OCI-LY3 (cell line): ENCODE measurements at regions not wholly inside any gene's neighbourhood (a gene's known extent, or its start where the extent isn't known, plus 50 kb on each side); places are given as distances from the start of the nearest gene placed in this dataset.

Source experiments
- H2AFZ ChIP-seq: fragments of 200-600, 300-600 bp; shearing (Covaris generic); 2 replicates; pipeline ENCODE4 v1.6.0; 2014; ENCODE audit warnings: antibody characterized with exemption, low read depth, low read length
- H3K27ac ChIP-seq: fragments of 200-600, 300-600 bp; sonication (generic); 2 replicates; pipeline ENCODE4 v1.5.1; 2014; ENCODE audit warnings: mild to moderate bottlenecking, low read length, moderate library complexity, mixed read lengths
- H3K27me3 ChIP-seq: fragments of 200-600, 300-600 bp; sonication (generic); 2 replicates; pipeline ENCODE4 v1.6.1; 2014; ENCODE audit warnings: low read depth, low read length, mixed read lengths
- H3K36me3 ChIP-seq: fragments of 200-600, 300-600 bp; sonication (generic); replicated peaks from 2 replicates; pipeline ENCODE3; 2014; ENCODE audit warnings: low read depth, low read length, mixed read lengths
- H3K4me1 ChIP-seq: fragments of 300-600, 200-600 bp; sonication (generic); 2 replicates; pipeline ENCODE4 v1.6.1; 2014; ENCODE audit warnings: low read length, mixed read lengths
- H3K4me2 ChIP-seq: fragments of 200-600, 300-600 bp; sonication (generic); 2 replicates; pipeline ENCODE4 v1.6.1; 2014; ENCODE audit warnings: low read length, mixed read lengths
- H3K4me3 ChIP-seq: fragments of 300-600, 200-600 bp; sonication (generic); 2 replicates; pipeline ENCODE4 v1.5.1; 2014; ENCODE audit warnings: antibody characterized with exemption, mild to moderate bottlenecking, low read length, moderate library complexity
- H3K79me2 ChIP-seq: fragments of 300-600, 200-600 bp; shearing (Covaris generic); 2 replicates; pipeline ENCODE4 v1.6.1; 2014; ENCODE audit warnings: mild to moderate bottlenecking, low read length, mixed read lengths
- H3K9ac ChIP-seq: fragments of 300-600, 200-600 bp; shearing (Covaris generic); 2 replicates; pipeline ENCODE4 v1.6.0; 2014; ENCODE audit warnings: mild to moderate bottlenecking, low read length, moderate library complexity
- H3K9me3 ChIP-seq: fragments of 200-600, 300-600 bp; shearing (Covaris generic); 2 replicates; pipeline ENCODE4 v1.6.1; 2014; ENCODE audit warnings: low read length, mixed read lengths; ENCODE audit not compliant: insufficient read depth
- H4K20me1 ChIP-seq: fragments of 200-600, 300-600 bp; sonication (generic); 2 replicates; pipeline ENCODE4 v1.6.1; 2016; ENCODE audit warnings: low read length, mixed read lengths; ENCODE audit not compliant: insufficient read depth
- CTCF ChIP-seq: fragments of 200-600, 300-600 bp; sonication (generic); IDR thresholded peaks from 2 replicates; pipeline ENCODE4 v1.5.1; 2014; ENCODE audit warnings: antibody characterized with exemption, low read length, low read depth
- EZH2phosphoT487 ChIP-seq: fragments of 200-600 bp; shearing (Covaris generic); IDR thresholded peaks from 2 replicates; pipeline ENCODE4 v1.6.1; 2018; ENCODE audit warnings: antibody characterized with exemption, mixed run types, low read depth

DNA sequence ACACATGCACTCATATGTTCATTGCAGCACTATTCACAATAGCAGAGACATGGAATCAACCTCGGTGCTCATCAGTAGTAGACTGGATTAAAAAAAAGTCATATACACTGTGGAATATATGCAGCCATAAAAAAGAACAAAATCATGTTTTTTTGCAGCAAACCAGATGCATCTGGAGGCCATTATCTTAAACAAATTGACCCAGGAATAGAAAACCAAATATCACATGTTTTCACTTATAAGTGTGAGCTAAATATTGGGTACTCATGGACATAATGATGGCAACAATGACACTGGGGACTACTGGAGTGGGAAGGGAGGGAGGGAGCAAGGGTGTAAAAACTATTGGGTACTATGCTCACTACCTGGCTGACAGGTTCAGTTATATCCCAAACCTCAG, 792.6 kb downstream of the EPHA4 start:
- TF ChIP-seq CTCF (no peak), EZH2phosphoT487 (no peak)
- Histone ChIP-seq H3K4me1 (no peaks in the 10 kb centered on the region), H3K79me2 (no peaks in the 10 kb centered on the region), H3K9ac (no peak overlapping the region), H3K4me2 (no peak overlapping the region), H3K9me3 (no peaks in the 10 kb centered on the region), H3K4me3 (no peak overlapping the region), H2AFZ (no peak overlapping the region), H3K27me3 (no peaks in the 10 kb centered on the region), H3K27ac (no peak overlapping the region), H4K20me1 (no peaks in the 10 kb centered on the region), H3K36me3 (no peaks in the 10 kb centered on the region)

GRCh38 chr2:220779931-220780330, 792.2 kb downstream of the EPHA4 start:
- Histone ChIP-seq H3K4me3 (no peak overlapping the region), H2AFZ (no peak overlapping the region), H3K4me2 (no peak overlapping the region), H3K4me1 (no peaks in the 10 kb centered on the region), H3K9ac (no peak overlapping the region), H3K27me3 (no peaks in the 10 kb centered on the region), H3K79me2 (no peaks in the 10 kb centered on the region), H3K36me3 (no peaks in the 10 kb centered on the region), H3K27ac (no peak overlapping the region), H3K9me3 (no peaks in the 10 kb centered on the region), H4K20me1 (no peaks in the 10 kb centered on the region)
- TF ChIP-seq CTCF (no peak), EZH2phosphoT487 (no peak)

DNA sequence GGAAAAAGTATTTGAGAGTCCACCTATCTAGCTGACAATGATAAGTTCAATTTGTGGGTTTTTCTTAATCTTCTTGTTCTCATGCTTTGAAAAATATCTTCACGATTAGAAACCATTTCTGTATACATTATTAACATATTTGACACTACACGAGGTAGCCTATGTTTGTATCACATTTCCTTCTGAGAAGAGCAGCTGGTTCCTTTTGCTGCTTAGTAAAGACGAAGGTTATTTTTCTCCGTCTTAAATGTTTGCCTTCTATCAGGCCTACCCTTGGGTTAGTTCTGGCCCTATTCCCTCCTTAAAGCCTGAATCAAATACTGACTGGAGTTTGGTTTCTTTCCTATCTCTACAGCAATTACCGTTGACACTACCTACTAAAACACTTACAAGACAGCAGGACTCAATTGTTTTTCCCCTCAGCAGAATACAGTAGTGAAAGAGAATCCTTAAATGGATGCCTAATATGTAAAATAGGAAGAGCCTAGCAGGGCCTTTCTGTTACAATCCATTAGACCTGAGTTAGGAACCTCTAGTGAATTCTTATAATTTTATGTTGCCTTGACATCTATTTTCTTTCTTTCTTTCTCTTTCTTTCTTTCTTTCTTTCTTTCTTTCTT, 790.4 kb downstream of the EPHA4 start:
- no peaks in the 10 kb centered on the region for H3K4me1 ChIP-seq
- H3K27me3 ChIP-seq: no peaks in the 10 kb centered on the region
- H3K27ac ChIP-seq: no peak overlapping the region
- no peaks in the 10 kb centered on the region for H3K36me3 ChIP-seq
- no peaks in the 10 kb centered on the region for H3K79me2 ChIP-seq
- H3K4me2 ChIP-seq: no peak overlapping the region
- no peak overlapping the region for H3K9ac ChIP-seq
- H3K9me3 ChIP-seq: no peaks in the 10 kb centered on the region
- TF ChIP-seq CTCF (no peak), EZH2phosphoT487 (no peak)
- no peak overlapping the region for H3K4me3 ChIP-seq
- no peak overlapping the region for H2AFZ ChIP-seq
- no peaks in the 10 kb centered on the region for H4K20me1 ChIP-seq

GRCh38 chr2:220782609-220783113, 789.4 kb downstream of the EPHA4 start:
- no peak overlapping the region for H3K9ac ChIP-seq
- H3K79me2 ChIP-seq: no peaks in the 10 kb centered on the region
- no peaks in the 10 kb centered on the region for H3K9me3 ChIP-seq
- no peak overlapping the region for H2AFZ ChIP-seq
- H3K4me2 ChIP-seq: no peak overlapping the region
- H4K20me1 ChIP-seq: no peaks in the 10 kb centered on the region
- no peaks in the 10 kb centered on the region for H3K27me3 ChIP-seq
- no peaks in the 10 kb centered on the region for H3K36me3 ChIP-seq
- no peak overlapping the region for H3K27ac ChIP-seq
- no peaks in the 10 kb centered on the region for H3K4me1 ChIP-seq
- no peak for TF ChIP-seq EZH2phosphoT487
- TF ChIP-seq CTCF: no peak
- no peak overlapping the region for H3K4me3 ChIP-seq
